COLO668 (cell line): ENCODE measurements at regions not wholly inside any gene's neighbourhood (a gene's known extent, or its start where the extent isn't known, plus 50 kb on each side); places are given as distances from the start of the nearest gene placed in this dataset.
"Not testable (repeated sequence)": the region's sequence is repeated elsewhere in the genome, so short reads cannot be mapped to it uniquely, and the experiment has no call there.

ENCODE experiments used
- DNase-seq: peaks from one replicate; lab custom pipeline; 2025; ENCODE audit not compliant: unreplicated experiment; lab: John Stamatoyannopoulos, UW

DNA sequence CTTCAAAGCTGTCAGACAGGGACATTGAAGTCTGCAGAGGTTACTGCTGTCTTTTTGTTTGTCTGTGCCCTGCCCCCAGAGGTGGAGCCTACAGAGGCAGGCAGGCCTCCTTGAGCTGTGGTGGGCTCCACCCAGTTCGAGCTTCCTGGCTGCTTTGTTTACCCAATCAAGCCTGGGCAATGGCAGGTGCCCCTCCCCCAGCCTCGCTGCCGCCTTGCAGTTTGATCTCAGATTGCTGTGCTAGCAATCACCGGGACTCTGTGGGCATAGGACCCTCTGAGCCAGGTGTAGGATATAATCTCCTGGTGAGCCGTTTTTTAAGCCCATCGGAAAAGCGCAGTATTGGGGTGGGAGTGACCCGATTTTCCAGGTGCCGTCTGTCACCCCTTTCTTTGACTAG lies 586.8 kb downstream of the ARL4A start:
- not testable (repeated sequence) for DNase-seq

DNA sequence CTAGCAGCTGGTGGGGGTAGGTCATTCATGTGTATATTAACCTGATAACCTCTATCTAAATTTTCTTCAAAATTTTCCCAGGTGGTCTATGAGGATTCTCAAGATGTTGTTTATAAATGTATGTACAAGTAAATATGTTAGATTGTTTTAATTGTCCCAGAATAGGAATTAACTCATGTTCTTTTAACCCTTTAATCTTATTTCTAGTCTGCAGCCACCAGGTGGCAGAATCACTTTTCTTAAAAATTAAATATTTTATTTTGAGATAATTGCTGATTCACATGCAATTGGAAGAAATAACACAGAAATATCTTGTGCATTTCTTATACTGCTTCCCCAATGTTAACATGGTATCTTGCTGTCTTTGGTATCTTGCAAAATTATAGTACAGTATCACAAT lies 589.5 kb downstream of the ARL4A start:
- DNase-seq: no peak

DNA sequence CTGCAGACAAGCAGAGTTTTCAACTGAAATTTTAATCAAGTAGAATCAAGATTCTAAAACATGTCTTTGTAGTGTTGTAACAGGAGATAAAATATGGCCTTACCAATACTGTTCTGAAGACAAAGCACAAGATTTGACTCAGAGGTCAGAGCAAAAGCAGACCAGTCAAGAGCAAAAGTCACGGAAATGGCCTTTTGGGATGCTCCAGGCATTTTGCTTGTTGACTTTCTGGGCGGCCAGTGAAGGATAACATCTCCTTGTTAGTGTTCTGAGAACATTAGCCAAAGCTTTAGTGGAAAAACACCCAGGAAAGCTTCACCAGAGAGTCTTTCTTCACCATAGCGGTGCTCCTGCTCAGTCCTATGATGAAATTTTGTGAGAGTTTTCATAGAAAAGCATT lies 590.6 kb downstream of the ARL4A start:
- DNase-seq: no peak

DNA sequence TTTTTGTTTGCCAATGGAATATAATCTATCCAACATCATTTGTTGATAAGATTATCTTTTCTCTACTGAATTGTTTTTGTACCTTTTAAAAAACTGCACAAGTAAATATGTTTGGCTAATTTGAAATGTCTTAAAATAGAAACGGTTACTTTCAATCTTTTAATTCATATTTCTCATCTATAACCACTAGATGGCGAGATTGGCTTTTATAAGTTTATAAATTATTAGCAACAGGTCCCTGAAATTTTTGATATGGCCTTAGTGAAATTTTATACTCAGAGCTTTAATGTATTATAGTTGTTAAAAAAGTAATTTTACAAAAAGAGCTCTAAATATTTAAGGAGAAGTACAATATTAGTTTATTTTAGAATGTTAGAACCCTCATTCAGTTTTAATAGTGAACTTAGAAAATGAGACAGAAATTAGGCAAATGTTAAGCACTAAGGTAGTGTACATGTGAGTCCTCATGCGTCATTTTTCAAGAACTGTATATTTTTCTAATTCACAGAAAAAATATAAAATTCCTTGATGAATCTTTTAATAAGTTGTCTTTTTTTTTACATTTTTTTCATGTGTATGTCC lies 592.5 kb downstream of the ARL4A start:
- no peak for DNase-seq

DNA sequence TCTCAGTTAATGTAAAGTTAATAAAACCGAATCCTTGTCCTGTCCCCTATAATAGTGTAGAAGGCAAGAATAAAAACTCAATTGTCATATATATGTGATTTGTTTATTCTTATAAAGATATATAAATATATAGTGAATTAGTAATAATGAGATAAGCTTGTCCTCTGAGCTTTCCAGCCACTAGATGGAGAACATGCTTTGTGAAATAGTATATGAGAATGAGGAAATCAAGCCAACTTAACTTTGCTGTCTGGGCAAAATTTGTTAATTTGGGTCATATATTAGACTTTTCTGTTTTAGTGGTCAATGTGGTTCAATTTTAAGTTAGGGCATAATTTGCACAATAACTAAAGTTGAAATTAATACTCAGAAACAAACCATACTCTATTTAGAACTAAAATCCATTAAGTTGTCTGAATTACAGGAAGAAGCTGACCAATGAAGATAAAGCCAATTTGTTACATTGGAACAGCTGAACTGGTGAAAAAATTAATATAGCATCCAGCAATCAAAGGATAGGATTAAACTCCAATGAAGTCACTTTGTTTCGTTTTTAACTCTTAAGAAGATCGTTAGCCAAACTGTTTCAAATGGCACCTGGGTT lies 595.0 kb downstream of the ARL4A start:
- DNase-seq: no peak

DNA sequence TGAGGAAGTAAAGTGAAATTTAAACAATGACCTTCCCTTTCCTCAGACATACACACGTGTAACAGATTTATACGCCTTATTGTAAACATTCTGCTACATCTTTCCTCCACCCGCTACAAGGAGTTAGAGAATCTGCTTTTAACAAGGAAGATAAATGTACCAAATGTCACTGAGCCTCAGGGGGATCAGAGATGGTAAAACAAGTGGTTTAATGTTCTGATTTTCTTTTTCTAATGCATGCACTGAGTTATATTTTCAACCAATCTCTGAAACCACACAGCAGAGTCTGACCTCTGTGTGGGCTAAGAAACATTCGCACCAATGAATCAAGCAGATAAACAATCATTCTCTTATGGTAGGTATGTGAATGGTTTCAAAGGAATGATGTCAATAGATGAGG lies 599.5 kb downstream of the ARL4A start:
- DNase-seq: no peak

DNA sequence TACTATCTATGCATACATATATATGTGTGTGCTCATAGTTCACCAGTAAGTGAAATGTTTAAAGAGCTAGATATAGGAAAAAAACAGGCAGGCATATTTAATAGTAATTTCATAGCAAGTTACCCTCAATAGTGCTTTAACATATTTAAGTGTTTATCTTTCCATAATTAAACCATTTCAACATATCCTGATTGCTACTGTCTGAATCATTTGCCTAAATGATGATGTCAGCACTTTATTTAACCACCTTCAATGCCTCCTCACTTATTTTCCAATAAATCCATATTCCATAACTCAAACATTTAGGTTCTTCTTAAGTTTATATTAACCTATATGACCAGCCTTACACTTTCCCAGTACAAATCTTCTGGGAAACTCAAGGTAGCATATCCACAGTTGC lies 601.1 kb downstream of the ARL4A start:
- no peak for DNase-seq

DNA sequence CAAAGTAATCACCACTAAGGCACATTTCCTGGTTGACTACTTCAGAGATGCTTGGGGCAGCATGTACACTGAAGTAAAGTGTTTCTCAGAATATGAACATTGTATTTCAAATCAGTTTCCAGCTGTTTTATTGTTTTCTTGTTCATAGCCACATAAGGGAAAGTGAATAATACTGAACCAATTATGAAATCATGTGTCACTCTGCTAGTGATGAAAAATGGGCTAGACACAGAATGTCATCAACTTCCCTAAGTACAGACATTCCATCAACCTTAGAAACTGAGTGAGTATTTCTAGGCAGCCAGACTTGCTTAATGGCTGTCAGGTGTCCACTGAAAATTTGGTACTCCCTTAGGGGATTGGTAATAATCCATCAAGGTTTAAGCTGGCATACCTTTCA lies 603.5 kb downstream of the ARL4A start:
- no peak for DNase-seq

DNA sequence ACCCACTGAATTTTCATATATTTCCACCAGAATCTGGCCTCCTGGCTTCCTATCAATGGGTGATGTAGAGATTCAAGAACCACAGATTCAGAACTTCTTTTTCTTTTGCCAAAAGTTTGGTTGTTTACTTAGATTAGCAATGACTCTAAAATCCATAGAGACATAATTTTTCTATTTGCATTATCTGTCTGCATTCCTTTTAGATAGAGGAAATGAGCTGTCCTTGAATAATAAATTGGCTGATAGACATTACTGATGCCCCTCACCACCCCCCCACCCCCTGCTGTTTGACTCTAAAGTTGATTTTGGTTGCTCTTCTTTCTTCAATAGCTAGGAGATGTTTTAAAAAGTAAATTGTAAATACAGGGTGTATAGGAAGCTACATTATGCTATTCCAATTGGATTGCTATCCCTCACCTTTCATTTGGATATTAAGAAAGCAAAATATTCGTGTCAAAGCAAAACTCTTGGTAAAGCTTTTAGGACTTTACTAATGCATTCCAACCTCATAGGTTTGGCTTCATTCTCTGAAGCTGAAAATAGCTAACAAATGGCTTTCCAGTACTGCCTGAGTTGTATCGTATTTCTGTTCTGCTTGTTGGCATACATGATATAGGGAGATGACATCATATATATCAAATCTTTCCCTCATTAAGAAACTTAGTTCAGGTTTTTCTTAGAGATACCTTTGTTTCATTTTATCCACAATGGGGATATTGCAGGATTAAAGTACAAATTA lies 606.0 kb downstream of the ARL4A start:
- no peak for DNase-seq

DNA sequence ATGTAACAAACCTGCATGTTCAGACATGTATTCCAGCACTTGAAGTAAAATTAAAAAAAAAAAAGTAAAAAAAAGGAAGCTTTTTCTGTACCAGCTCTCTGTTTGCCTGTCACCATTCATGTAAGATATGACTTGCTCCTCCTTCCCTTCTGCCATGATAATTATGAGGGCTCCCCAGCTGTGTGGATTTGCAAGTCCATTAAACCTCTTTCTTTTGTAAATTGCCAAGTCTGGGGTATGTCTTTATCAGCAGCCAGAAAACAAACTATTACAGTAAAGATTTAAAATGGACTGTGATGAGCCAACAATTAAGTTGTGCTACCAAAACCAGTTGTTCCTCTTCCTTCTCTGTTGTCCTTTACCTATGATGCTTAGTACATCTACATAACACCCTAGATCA lies 619.6 kb downstream of the ARL4A start:
- no peak for DNase-seq

DNA sequence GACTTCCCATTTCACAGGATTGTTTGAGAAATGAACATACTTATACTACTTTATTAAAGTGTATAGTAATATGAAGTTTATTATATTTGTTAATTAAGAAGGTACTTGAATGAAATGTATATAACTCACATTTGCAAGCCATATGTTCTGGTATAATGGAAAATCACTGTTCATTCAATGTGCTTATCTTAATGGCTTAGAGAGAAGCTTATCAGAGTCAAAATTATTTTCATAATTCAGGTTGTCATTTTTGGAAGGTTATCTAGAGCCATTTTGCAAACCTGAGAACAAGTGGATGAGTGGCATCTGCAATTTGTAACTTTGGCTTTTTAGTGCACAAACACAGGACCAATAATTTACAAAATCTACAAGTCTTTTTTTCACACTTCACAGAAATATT lies 621.0 kb downstream of the ARL4A start:
- DNase-seq: no peak

DNA sequence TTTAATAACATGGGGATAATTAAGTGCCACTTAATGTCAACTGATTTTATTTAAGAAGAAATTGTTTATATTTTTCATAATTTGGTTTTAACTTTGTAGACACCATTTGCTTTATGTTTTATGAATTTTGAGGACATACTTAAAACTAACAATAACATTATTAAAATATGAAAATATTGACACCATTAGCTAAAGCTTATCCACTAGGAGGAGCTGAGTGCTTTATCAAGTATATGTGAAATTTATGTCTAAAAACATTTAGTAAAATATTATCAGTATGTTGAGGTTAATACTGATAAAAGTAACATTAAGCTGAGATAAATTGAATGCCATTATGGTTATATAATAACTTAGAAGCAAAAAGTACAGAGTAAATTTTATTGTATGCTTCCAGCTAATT lies 622.1 kb downstream of the ARL4A start:
- no peak for DNase-seq

DNA sequence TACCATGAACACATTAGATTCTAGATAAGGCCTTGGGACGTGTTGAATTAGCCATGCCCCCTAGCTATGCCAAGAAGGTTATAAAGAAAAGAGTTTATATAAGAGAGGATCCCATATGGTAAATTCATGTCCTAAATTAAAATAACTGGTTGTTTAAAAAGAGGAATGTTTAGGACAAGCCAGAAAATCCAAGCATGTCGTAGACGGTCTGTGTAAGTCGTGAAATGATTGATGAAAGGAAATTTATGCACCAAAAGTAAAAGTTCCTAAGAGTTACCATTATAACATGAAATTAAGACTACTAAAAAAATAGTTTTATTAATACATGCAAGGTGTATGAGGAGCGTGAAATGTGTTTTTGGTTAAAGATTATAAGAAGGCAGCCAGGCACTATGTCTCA lies 624.9 kb downstream of the ARL4A start:
- peak; percentile 41 for DNase-seq

DNA sequence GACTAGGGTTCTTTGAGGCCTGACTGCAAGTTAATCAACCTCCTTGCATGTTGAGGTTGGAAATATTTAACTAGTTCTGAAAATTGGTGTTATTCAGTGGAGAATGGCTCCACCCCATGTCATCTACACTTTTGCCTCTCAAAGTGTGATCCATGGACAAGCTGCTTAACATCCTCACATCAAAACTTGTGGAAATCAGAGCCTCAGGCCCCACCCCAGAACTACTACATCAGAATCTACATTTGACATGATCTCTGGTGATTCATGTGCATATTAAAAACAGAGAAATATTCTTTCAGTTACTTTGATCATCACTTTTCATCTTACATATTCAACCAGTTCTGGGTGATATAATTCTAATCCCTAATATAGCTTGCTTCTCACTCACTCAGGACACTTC lies 632.9 kb downstream of the ARL4A start:
- DNase-seq: no peak

DNA sequence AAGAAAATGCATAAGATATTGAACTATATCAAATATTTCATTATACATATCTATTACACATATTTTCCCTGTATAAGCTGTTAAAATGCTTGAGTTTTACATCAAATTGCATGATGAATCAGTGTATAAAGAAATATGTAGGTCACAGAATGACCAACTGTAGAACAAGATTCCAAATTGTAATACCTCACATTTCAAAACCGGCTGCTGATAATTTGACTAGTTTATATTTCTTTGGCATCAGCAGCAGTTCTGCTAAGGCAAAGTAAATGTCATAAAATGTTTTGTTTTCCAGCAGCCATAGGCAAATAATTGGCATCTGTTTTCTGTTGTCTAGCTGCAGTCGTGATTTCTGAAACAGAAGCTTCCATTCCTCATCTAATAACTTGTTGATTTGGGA lies 633.9 kb downstream of the ARL4A start:
- DNase-seq: no peak

DNA sequence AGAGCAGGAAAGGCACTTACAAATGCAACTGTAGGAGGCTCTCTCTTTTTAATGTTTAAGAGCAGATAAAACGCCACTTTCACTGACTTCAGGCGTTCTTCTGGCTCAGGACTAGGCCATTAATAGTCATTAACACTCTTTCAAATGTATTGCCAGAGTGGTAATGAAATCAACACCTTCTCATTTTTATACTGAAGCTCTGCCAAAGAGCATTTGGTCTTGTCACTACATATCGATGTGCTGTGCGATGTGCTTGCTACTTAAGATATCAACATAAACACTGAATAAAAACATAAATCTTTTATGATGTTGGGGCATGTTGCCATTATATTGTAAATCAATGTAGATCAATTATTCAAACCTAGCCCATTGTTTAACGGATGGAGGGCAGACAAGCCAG lies 634.7 kb downstream of the ARL4A start:
- no peak for DNase-seq

DNA sequence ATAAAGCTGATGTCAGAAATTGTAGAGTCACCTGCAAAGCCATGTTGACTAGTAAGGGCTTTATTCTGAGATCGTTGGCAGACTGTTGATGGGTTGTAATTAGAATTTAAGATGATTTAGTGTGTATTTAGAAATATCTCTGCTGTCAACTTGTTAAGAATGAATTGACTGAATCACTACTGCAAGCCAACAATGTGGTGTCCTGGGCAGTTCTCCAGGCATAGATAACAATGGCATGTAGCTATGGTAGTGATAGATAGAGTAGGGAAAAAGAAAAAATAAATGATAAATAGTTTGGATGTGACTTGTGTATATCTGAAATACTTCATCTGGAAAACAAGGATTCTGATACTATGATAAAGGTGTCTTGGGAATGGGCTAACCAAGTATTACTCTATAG lies 640.2 kb downstream of the ARL4A start:
- DNase-seq: no peak

DNA sequence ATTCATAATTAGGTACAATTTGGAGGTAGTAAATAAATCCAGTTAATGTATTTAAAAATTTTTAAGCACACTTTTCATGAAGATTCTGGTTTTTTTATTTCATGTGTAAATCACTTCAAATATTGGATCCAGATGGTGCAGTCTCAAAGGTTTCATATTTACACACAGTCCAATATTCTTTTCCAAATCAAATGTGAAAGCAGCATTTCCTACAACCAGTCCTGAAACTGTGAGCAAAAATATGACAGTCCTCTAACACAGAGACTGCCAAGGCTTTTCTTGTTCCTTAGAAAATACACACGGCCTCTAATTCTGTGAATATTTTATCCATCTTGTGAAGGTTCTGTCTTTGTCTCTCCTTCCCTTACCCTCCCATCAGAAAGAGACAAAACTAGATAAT lies 645.9 kb downstream of the ARL4A start:
- no peak for DNase-seq

DNA sequence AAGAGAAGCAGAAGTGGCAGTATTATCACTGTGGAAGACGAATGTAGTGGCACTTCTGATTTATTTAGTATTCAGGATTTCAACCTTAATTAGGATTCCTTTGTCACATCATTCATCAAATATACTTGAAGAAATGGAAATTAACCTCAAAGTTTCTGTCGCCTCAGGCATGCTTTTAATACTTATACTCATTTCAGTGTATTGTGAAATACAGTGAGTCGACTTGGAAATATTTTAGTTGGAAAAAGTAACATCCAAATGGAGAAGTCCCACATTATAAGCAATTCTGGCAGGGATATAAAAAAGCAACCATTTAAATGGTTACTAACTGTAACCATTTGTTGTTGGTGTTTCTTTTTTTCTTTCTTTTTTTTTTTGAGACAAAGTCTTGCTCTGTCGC lies 648.8 kb downstream of the ARL4A start:
- DNase-seq: no peak

DNA sequence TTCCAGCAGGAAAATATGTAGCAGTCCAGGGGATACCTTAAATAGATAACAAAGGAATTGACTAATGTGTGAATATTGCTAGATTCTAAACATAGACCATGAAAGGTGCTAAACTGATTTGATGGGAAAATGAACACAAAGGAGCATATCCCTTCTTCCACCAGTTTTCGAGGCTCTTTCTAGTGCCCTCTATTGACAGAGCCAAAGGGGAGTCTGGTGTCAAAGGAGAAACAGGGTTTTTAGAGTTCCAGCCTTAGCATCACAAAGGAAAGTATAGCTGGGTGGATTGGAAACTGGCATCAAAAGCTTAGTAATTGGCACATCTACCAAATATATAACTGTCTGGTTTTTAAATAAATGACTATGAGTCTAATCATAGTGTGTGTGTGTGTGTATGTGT lies 636.8 kb downstream of the ETV1 start:
- DNase-seq: no peak

DNA sequence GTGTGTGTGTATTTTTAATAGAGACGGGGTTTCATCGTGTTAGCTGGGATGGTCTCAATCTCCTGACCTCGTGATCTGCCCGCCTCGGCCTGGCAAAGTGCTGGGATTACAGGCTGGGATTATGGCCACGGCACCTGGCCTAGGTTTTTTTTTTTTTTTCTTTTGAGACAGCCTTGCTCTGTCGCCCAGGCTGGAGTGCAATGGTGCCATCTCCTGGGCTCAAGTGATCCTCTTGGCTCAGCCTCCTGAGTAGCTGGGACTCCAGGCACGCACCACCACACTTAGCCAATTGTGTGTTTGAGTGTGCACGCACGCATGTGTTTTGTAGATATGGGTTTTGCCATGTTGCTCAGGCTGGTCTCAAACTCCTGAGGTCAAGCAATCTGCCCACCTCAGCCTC lies 629.8 kb downstream of the ETV1 start:
- DNase-seq: no peak

DNA sequence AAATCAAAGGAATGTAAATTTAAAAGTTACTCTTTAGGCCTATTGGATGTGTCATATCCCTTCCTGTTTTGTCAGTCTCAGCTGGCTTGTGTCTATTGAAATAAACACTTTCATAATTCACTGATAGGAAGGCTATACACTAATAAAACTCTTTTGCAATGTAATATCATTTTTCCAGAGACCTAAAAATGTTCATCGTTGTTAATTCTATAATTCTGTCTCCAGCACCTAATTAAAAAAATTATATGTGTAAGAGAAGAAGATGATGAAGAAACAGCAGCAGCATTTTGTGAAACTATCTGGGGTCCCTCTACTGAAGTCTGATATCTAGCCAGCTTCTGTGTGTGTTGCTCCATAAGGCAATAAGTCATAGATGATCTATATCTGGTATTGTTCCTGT lies 602.7 kb downstream of the ETV1 start:
- DNase-seq: no peak

DNA sequence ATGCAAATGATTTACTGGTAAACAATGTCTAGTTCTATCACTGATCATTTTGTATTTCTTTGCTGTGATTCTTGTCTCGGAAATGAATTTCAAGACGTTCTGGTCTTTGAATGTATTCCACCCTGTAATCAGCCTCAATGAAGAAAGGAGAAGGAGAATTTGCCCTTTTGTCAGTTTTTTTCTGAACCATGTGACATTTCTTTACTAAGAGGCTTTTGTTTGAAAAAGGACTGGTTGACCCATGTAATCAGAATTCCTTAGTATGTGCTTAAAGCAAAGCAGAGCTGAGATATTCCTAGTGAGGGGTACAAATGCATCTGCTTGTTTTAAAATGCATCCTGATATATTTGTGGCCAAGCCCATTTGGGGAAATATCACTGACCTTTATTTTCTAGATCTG lies 581.6 kb downstream of the ETV1 start:
- DNase-seq: no peak
